Hepatocyte (in vitro differentiated cells): ENCODE measurements at regions not wholly inside any gene's neighbourhood (a gene's known extent, or its start where the extent isn't known, plus 50 kb on each side); places are given as distances from the start of the nearest gene placed in this dataset.

Source experiments
- CTCF ChIP-seq: fragments of 200-600 bp; sonication (generic); IDR thresholded peaks from 2 replicates; pipeline ENCODE4 v1.5.1; 2016; ENCODE audit warnings: antibody characterized with exemption, mild to moderate bottlenecking; ENCODE audit not compliant: poor library complexity
- EZH2 ChIP-seq: fragments of 200-600 bp; sonication (generic); IDR thresholded peaks from 2 replicates; pipeline ENCODE4 v1.6.1; 2016; ENCODE audit warnings: antibody characterized with exemption, mild to moderate bottlenecking, borderline replicate concordance

GRCh38 chr10:78287618-78288017 is 254.0 kb downstream of the RPS24 start:
- TF ChIP-seq EZH2: no peak
- no peak for TF ChIP-seq CTCF
